ENCODE measurements at regions not wholly inside any gene's neighbourhood (a gene's known extent, or its start where the extent isn't known, plus 50 kb on each side); places are given as distances from the start of the nearest gene placed in this dataset.
"Not testable (repeated sequence)": the region's sequence is repeated elsewhere in the genome, so short reads cannot be mapped to it uniquely, and the experiment has no call there.

DNA sequence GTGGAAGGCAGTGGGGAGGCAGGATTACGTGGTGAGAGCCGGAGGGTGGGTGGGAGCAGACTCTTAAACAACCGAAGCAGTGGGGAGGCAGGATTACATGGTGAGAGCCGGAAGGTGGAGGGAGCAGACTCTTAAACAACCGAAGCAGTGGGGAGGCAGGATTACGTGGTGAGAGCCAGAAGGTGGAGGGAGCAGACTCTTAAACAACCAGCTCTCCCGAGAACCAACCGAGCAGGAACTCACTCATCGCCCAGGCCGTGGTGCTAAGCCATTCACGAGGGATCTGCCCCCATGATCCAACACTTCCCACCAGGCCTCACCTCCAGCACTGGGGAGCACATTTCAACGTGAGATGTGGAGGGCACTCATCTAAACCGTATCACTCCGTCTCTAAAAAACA is 87.7 kb downstream of the RTP5 start:
- DNase-seq (ENCODE audit: low spot score), result no peak

DNA sequence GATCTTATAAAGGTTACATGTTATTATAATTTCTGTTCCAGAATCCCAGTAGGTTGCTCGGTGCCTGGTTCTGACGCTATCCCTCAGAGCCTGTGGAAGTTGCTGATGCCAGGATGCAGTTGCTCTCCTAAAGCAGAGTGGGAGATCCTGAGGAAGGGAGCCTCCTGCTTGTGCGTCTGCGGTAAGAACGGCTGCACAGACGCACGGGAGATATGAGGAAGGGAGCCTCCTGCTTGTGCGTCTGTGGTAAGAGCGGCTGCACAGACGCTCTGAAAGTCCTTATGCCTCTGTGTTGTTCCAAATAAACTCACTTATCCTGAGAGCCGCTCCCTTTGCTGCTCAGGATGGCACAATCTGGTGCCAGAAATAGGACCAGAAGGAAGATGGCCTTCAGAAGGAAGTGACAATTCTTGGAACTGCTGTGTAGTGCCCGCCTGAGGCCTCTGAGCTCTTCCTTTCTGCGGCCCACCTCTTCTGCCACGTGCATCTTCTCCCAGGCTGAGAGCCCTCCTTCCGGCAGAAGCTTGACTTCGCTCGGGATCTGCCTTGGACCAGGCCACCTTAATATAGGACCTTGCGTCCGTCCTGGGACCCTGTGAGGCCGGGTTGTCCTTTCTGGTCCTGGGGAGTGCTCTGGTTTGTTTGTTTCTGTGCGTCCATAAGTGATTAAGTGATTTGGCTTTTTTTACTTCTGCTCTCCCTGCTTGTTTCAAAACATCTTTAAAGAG is 89.5 kb downstream of the RTP5 start:
- DNase-seq (ENCODE audit: low spot score), result no peak

DNA sequence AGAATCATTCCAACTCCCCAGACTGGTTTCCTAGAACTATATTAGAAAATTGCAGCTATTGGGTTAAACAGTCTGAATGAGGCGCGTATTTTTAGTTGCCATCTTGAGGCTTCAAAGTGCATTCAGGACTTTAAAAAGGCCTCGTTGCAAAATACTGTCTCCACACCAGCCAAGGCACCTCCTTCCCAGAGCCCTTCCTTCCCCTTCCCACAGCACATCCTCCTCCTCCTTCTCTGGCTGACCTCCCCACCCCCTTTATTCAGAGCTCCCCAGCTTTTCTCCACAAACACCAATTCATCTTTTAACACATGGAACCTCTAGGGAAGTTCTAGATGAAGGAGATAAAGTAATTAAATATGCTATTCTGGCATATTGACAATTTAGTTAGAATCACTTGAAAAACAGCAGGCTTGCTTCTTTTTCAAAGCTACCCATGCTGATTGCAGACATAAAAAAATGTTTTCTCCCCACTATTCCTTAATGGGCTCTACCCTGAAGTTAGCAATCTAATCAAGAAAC is 90.3 kb downstream of the RTP5 start:
- no peak for DNase-seq (ENCODE audit: low spot score)

DNA sequence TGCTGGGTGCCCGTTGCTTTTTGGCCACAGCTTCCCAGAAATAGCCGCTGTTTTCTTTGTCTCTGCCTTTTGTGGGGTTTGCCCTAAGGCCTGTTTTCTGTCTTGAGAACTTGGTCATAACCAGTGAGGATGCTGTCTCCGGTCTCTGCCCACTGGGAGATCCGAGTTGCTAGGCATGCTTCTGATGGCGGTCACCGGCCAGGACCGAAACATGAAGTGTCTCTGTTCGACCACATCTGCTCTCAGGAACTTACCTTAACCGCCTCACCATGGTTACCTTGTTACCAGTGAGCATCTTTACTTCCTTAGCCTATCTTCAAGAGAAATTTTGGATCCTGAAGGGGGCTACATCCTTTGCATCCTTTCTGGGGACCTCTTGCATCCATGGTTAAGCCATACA is 91.9 kb downstream of the RTP5 start:
- DNase-seq (ENCODE audit: low spot score), result no peak

DNA sequence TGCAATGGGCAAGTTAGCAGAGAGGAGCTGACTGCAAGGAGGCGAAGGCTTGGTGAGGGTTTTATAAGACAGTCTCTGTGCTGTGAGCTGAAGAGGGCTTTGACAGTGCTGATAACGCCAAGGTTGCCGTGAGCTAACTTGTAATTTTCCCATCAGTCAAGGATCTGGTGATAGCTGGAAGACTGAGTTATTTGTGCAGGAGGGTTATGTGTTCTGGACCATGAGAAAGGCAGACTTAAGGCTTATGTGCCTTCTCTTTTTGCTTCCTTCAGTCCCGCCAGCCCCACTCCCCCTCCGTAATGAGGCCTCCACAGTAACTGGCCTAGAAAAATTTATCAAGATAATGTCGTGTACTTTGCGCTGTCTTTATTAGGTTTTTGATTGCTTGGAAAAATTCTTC is 94.6 kb downstream of the RTP5 start:
- DNase-seq (ENCODE audit: low spot score), result no peak

DNA sequence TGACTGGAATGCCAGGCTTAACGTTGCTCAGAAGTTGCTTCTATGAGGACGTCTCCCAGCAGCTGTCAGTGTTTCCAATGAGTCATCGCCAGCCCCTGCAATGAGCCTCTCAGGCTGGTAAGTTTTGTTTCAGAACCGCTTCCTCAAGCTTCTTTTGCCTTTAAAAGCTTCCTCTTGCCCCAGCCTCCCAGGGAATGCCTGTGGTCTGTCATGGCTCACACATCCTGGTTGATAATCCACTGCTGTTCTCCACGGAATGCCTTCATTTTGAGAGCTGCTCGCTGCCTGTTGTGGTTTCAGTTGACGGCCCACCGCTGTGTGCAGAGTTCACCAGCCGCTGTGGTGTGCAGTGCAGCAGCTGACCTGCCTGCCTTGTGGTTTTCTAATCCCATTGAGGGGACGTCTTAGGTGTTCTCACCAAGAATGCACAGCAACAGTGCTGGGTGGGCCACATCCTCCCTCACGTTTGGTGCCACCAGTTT is 96.4 kb downstream of the RTP5 start:
- DNase-seq (ENCODE audit: low spot score), result peak; percentile 90

DNA sequence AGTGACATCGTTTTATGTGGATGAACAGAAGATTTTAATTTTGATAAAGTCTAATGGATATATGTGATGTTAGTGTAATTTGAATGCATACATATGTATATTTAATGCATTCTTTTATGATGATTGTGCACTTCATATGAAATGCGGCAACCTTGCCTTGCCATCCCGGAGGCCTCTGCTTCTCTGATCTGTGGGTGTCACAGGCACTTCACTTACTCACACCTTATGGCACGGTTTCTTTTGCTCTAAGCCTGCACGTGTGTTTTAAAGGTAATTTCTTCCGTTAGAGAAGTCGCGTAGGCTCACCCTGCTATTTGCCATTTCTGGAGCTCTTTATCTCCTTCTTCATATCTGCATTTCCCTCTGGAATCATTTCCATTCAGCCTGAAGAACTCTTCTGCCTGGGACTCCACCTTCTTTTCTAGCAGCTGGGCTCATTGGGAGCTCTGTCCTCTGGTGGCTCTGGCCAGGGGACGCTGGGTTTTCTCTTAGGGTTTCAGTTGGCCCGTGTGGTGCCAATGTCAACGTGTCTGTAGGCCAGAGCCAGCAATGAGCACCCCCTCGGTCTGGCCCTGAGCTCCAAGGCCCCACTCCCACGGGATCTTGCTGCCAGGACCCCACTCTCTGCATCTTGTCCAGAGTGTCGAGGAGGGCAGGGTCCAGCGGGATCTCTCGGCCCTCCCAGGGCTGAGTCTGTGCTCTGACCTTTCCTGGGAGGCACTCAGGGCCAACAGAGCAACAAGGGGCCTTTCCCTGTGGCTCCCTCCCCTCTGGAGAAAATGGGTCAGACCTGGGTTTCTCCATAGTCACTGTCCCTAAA is 97.3 kb downstream of the RTP5 start:
- DNase-seq (ENCODE audit: low spot score), result no peak

DNA sequence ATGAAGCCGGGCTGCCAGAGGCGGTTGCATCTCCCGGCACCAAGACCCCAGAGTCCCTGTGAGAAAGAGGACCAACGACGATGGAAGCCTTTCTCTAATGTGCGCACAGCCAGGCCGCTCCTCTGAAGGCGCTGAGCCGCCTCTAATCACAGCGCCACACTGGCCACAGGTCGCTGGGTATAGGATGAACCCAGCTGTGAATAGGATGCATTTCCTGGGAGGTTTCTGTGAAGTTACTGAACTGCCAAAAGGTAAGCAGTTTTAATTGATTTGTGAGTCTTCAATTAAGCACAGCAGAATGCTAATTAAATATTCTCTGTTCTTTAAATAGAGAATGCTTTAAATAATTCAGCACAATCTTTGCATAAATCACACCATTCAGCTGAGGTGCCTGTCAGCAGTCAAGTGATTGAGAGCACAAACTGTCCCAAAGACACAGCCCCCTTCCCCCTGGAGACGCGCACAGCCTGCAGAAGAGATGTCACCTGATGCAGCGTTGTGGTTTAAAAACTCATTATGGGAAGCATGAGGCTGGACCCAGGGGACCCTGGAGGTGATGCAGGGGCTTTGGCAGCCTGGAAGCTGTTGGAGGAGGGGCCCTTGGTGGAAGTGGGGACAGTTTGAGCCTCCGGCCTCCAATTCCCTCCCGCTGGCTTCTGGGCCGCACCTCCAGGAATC is 98.1 kb downstream of the RTP5 start:
- DNase-seq (ENCODE audit: low spot score), result no peak

DNA sequence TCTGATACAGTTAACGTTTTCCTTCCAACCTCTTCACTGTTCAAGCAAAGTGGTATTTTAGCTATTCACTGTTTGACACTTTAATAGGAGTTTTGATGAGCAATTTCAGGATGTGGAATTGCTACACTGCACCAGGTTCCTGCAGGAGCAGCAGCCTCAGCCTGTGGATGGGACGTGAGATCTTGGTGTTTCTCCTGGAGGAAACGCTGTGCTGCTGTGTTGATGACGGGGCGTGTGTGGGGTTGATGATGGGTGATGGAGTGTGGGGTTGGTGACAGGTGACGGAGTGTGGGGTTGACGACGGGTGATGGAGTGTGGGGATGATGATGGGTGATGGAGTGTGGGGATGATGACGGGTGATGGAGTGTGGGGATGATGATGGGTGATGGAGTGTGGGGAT is 98.9 kb downstream of the RTP5 start:
- DNase-seq (ENCODE audit: low spot score), result no peak

DNA sequence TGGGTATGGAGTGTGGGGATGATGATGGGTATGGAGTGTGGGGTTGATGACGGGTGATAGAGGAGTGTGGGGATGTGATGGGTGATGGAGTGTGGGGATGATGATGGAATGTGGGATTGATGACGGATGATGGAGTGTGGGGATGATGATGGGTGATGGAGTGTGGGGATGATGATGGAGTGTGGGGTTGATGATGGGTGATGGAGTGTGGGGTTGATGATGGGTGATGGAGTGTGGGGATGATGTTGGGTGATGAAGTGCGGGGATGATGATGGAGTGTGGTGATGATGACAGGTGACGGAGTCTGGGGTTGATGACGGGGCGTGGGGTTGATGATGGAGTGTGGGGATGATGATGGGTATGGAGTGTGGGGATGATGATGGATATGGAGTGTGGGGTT is 99.7 kb downstream of the RTP5 start:
- DNase-seq (ENCODE audit: low spot score), result not testable (repeated sequence)

DNA sequence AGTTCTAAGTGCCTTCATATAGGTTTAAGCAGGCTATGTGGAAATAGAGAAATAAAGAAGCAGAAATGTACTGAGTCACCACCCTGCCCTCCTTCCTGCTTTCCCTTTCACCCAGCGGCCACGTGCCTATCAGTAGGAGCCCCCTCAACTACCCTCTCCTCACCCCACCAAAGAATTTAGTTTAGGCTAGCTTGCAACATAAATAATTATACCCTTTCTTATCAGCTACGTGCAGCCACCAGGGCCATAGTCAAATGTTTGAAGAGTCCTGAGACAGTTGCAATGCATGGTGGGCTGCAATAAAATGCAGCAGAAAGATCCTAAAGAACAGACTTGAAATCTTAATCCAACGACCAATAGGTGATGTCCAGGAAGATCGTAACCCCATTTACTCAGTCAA is 101.2 kb downstream of the RTP5 start:
- no peak for DNase-seq (ENCODE audit: low spot score)

DNA sequence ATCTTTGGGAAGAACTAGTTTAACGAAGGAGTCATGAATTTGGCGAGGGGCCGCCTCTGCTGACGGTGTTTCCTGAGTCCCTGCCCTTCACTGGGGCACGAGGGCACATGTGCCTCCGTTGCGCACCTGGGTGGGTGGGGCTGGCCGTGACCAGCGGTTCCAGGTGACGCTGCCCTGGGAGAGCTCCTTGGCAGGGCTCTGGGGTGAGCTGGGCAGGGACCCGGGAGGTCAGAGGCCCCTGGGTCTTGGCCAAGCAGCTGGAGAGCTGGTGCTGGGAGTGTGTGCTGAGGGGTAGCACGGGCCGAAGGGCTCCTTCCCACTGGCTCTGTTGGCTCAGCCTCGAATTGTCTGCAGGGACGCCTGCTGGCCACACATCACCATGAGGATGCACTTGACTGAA is 104.6 kb downstream of the RTP5 start:
- DNase-seq (ENCODE audit: low spot score), result no peak

DNA sequence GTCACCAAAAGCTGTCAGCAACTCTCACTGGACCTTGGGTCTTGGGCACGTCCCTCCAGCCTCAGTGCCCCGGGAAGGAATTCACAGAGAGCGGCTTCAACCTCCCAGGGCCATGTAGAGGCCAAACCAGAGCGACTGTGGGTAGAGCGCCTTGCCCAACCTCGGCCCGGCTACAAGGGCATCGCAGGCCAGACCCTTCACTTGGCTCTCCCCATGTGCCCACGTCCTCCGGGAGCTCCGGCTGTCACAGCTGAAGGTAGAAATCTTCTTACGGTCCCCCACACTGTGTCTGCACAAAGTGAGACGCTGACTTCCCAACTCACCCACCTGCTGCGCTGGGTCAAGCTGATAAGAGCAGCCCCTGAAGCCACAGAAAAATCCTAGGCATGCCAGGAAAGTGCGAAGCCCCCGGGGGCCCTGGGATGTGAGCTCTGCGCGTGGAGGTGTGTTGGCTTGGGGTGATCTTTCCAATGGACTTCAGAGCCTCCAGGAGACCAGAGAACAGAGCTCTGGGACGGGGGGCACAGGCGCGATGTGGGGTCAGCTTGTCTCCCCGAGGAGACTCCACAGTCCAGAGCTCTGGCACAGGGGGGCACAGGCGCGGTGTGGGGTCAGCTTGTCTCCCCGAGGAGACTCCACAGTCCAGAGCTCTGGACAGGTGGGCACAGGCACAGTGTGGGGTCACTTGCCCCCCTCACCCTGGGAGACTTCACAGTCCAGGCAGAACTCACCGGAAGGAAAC is 105.5 kb downstream of the RTP5 start:
- no peak for DNase-seq (ENCODE audit: low spot score)

DNA sequence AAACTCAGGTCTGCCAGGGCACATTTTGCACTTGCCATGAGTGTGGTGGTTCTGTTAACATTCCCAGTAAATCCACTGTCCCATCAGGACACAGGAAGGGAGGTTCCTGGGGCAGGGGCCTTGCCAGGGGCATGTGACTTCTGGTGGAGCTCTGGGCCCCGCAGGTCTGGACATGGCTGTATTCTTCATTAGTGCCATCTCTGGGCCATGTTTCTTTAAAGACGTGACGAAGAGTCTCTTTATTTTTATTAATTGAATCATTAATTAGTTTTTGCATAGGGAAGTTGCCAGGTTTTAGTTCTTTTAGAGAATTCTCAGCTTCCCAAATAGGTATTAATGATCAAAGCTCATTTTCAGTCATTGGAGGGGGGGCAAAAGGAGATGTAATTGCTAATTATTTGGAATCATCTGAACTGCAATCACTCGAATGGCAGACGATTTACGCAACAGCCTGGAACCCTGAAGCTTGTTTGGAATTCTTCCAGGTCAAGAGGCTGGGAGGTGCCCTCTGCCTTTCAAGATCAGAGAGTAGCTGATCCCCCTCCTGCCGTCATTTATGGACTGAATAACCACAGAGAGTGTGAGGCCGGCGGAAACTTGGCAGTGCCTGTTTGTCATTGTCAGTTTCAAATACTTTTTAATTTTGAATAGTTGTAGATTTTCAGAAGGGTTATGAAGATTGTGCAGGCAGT is 106.2 kb downstream of the RTP5 start:
- no peak for DNase-seq (ENCODE audit: low spot score)

DNA sequence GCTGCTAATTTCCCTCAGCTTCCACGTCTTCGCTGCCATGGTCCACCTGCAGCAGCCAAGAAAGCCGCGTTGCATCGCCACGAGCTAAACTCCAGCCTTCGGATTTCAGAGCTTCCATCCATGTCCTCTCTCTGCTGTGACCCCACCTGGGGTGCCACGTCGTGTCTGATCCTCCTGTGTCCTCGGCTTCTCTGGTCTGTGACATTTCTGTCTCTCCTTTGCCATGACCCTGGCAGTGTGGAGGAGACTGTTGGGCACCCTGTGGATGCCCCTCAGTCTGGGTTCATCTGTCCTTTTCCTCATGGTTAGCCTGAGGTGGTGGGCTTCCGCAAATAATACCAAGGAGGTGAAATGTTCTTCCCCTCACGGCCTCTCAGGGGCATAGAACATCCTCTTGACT is 106.8 kb downstream of the RTP5 start:
- DNase-seq (ENCODE audit: low spot score), result no peak

DNA sequence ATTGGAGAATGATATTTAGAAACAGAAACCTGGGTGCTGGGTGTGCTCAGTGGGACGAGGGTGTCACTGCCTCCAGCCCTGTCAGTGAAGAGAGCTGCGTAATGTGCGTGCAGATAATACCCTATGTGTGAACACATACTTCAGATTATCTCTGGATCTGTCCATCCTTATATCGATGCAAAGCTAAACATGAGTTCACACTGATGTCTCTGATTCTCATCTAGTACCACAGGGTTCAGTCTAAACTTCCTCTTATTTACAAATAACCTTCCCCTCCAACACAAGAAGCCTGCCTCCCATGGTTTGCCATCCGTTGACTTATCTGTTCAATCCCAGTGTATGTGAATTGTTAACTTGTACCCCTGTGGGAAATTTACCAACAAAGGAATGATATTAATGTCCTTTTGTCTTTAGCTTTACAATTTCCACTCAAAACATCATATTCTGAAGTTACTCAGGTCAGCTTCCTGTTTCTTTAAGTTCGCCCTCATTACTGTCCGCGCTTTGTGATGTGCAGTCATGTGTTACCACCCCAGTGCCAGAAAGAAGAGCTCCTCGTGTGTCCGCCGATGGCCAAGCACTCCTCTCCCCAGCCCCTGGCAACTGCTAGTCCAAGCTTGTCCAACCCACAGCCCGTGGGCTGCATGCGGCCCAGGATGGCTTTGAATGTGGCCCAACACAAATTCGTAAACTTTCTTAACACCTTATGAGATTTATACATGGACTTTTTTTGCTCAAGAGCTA is 108.2 kb downstream of the RTP5 start:
- no peak for DNase-seq (ENCODE audit: low spot score)

DNA sequence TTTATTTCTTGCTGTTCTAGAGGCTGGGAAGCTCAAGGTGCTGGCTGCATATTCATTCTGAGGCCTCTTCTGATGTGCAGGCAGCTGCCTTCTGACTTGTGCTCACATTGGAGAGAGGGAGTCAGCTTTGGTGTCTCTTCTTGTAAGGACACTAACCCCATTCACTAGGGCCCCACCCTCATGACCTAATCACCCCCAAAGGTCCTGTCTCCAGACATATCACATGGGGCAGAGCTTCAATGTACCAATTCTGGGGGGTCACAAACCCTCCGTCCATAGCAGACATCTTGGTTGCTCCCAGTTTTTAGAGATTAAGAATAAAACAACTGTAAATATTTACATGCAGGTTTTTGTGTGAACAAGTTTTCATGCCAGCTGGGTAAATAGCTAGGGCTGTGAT is 109.1 kb downstream of the RTP5 start:
- DNase-seq (ENCODE audit: low spot score), result no peak

DNA sequence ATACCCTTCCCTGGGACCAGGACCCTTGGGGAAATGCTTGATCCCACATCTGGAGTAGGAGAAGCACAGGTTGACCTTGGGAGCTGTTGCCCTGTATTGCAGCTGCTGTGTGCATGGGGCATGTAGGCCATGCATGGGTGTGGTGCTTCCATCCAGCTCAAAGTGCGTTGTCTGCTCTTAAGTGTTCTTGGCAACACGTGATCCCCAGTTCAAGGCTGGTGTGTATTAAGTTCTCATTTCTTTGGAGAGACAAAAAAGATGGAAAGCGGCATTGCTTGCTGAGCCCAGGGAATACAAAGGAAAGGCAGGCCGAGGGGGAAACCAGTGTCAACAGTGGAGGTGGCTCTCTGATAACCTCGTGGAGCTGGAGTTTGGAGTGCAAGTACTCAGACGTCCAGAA is 110.7 kb downstream of the RTP5 start:
- DNase-seq (ENCODE audit: low spot score), result no peak

DNA sequence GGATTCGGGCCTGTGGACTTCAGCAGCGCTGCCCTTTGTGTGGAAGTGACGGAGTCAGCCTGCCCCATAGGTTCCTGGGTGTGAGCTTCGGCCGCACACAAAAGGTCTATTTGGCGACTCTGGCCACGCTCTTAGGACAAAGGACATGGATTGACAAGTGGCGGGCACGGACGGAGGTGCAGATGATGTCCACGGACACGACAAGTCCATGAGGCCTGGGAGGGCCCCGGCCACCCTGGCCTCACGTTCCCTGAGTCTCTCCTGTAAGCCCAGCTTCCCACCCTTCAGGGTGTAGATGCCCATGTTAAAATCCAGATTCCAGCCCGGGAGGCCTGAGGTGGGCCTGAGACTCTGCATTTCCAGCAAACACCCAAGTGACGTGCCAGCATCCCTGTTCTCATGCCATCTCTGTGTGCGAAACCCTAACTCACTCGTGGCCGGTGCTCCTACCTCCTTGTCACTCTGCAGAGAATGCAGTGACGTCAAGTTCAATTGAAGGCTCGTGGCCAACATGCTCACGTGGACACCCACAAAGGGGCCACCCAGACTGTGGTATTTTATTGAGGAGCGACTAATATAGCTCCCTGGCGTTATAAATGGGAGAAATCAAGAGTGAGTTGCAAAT is 111.7 kb downstream of the RTP5 start:
- DNase-seq (ENCODE audit: low spot score), result no peak
